ENCODE measurements at regions not wholly inside any gene's neighbourhood (a gene's known extent, or its start where the extent isn't known, plus 50 kb on each side); places are given as distances from the start of the nearest gene placed in this dataset.
"Not testable (repeated sequence)": the region's sequence is repeated elsewhere in the genome, so short reads cannot be mapped to it uniquely, and the experiment has no call there.

DNA sequence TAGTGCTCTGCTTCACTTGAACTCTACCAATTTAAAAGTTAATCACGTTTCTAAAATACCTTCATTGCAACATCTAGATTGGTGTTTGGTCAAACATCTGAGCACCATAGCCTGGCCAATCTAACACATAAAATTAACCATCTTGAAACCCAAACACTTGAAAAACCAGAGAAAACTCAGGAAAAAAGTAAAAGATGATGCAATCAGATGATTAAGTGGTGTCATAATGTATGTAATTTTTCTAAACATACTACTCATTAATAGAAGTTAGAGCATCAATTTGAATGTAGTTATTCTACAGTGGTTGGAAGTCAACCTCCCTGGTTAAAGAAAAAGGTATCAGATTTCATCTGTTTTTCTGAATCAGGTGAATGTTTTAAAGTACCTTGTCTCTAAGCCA, 228.6 kb upstream of the ID4 start:
- POLR2A ChIA-PET: no interaction called here
- peaks cover 0 to 10% of the 10 kb centered on the region in 2 experiments for H3K9me3 ChIP-seq (ENCODE audit: control insufficient read depth in 1 of 2, insufficient read depth in 1 of 2, low read length in 2 of 2)

DNA sequence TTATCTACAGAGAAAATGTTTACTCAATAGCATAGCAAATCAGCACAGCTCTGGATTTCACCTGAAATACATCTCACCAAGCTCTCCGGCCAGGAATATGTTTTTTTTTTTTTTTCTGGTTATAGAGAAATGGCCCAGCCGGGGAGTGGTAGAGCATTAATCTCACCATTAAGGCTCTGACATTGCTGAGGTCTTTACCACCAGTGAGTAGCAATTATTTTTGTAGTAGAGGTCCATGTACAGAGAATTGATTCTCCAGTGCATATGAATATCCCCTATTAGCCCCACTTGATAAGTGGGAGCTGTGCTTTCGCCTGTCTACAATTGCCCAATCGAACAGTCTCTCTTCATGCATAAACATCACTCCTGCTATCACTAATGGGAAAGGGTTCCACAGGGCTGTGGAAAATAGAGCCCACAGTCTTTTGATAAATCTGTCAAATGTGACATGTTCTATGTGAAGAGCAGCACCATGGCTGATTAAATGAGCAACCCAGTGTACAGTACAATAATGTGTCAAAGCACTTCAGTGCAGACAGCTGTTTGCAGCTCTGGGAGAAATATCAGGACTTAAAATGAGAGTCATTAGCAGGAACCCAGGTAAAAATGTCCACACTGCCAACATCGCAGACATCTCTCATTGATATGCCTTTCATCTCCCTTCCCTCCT, 227.1 kb upstream of the ID4 start:
- H3K4me3 Mint-ChIP-seq: no peak overlapping the region
- no peaks in the 10 kb centered on the region for H3K4me1 ChIP-seq (ENCODE audit: insufficient read depth, low read length)

More for the DNA sequence above, 228.6 kb upstream of the ID4 start:
- H3K4me1 Mint-ChIP-seq (ENCODE audit: low read depth): no peaks in the 10 kb centered on the region
- no peak for DNase-seq
- no peaks in the 10 kb centered on the region for H3K27me3 ChIP-seq (ENCODE audit: control insufficient read depth in 1 of 2, insufficient read depth in 2 of 2, low read length in 2 of 2)
- H3K36me3 Mint-ChIP-seq (ENCODE audit: low read depth): no peaks in the 10 kb centered on the region
- CTCF ChIA-PET: no interaction called here
- ATAC-seq (ENCODE audit: poor library complexity): no peak
- TF ChIP-seq CTCF (IDR thresholded peaks at IDR 0.05): no peak
- no peak overlapping the region for H3K27ac ChIP-seq (ENCODE audit: low read depth in 1 of 2, low read length in 2 of 2)
- H3K4me3 ChIP-seq (ENCODE audit: low read length): no peak overlapping the region
- H3K9me3 Mint-ChIP-seq: peaks cover 2% of the 10 kb centered on the region
- H3K27ac Mint-ChIP-seq: no peak overlapping the region
- H3K4me3 Mint-ChIP-seq: no peak overlapping the region
- H3K36me3 ChIP-seq (ENCODE audit: insufficient read depth, low read length): no peaks in the 10 kb centered on the region
- intact Hi-C loops (cut with DNase I, micrococcal nuclease): no loop called here
- no peaks in the 10 kb centered on the region for H3K4me1 ChIP-seq (ENCODE audit: insufficient read depth, low read length)
- H3K27me3 Mint-ChIP-seq: no peaks in the 10 kb centered on the region

GRCh38 chr6:19612672-19613466, 224.3 kb upstream of the ID4 start:
- H3K27me3 ChIP-seq (ENCODE audit: control insufficient read depth in 1 of 2, insufficient read depth in 2 of 2, low read length in 2 of 2); CTCF ChIA-PET; H3K4me1 ChIP-seq (ENCODE audit: insufficient read depth, low read length); H3K27me3 Mint-ChIP-seq; POLR2A ChIA-PET; H3K4me1 Mint-ChIP-seq (ENCODE audit: low read depth); H3K4me3 Mint-ChIP-seq; H3K27ac Mint-ChIP-seq; ATAC-seq (ENCODE audit: poor library complexity); intact Hi-C loops (cut with DNase I, micrococcal nuclease); H3K36me3 ChIP-seq (ENCODE audit: insufficient read depth, low read length); DNase-seq; H3K36me3 Mint-ChIP-seq (ENCODE audit: low read depth); H3K27ac ChIP-seq (ENCODE audit: low read depth in 1 of 2, low read length in 2 of 2); H3K4me3 ChIP-seq (ENCODE audit: low read length): not testable (repeated sequence)
- H3K9me3 Mint-ChIP-seq: peaks cover 11% of the 10 kb centered on the region
- H3K9me3 ChIP-seq (ENCODE audit: control insufficient read depth in 1 of 2, insufficient read depth in 1 of 2, low read length in 2 of 2): peaks cover 8 to 26% of the 10 kb centered on the region in 2 experiments

More for the DNA sequence above, 227.1 kb upstream of the ID4 start:
- POLR2A ChIA-PET: no interaction called here
- TF ChIP-seq CTCF (IDR thresholded peaks at IDR 0.05): no peak
- H3K27me3 ChIP-seq (ENCODE audit: control insufficient read depth in 1 of 2, insufficient read depth in 2 of 2, low read length in 2 of 2): no peaks in the 10 kb centered on the region
- H3K27ac Mint-ChIP-seq: no peak overlapping the region
- no peaks in the 10 kb centered on the region for H3K36me3 ChIP-seq (ENCODE audit: insufficient read depth, low read length)
- H3K27ac ChIP-seq (ENCODE audit: low read depth in 1 of 2, low read length in 2 of 2): no peak overlapping the region
- CTCF ChIA-PET: no interaction called here
- ATAC-seq (ENCODE audit: poor library complexity) (no peak), DNase-seq (no peak)
- peaks cover 2% of the 10 kb centered on the region for H3K9me3 Mint-ChIP-seq
- H3K4me1 Mint-ChIP-seq (ENCODE audit: low read depth): no peaks in the 10 kb centered on the region
- intact Hi-C loops (cut with DNase I, micrococcal nuclease): no loop called here
- no peak overlapping the region for H3K4me3 ChIP-seq (ENCODE audit: low read length)
- no peaks in the 10 kb centered on the region for H3K27me3 Mint-ChIP-seq
- H3K36me3 Mint-ChIP-seq (ENCODE audit: low read depth): no peaks in the 10 kb centered on the region
- peaks cover under 1 to 22% of the 10 kb centered on the region in 2 experiments for H3K9me3 ChIP-seq (ENCODE audit: control insufficient read depth in 1 of 2, insufficient read depth in 1 of 2, low read length in 2 of 2)

Measured in CD4-positive, alpha-beta T cell (primary cell).